ENCODE measurements at regions not wholly inside any gene's neighbourhood (a gene's known extent, or its start where the extent isn't known, plus 50 kb on each side); places are given as distances from the start of the nearest gene placed in this dataset.

GRCh38 chr6:71130277-71130676 is 158.3 kb upstream of the OGFRL1 start:
- ATAC-seq = no peak
- TF ChIP-seq CTCF (IDR thresholded peaks at IDR 0.05) (no peak), POLR2A (IDR thresholded peaks at IDR 0.05) (no peak)
- DNase-seq = no peak
- Histone ChIP-seq H3K27me3 (no peaks in the 10 kb centered on the region), H3K4me3 (no peak overlapping the region), H3K4me1 (no peaks in the 10 kb centered on the region), H3K9me3 (no peaks in the 10 kb centered on the region), H3K27ac (no peak overlapping the region), H3K36me3 (replicated peaks in 1 of 2; ENCODE audit: insufficient read depth in 1 of 2, low read depth in 2 of 2) (no peaks in the 10 kb centered on the region)
- WGBS, 2 donors = 96 to 100% methylated on average over 1 of the region's 1 CpG
- intact Hi-C loops (cut with DNase I) = no loop called here

DNA sequence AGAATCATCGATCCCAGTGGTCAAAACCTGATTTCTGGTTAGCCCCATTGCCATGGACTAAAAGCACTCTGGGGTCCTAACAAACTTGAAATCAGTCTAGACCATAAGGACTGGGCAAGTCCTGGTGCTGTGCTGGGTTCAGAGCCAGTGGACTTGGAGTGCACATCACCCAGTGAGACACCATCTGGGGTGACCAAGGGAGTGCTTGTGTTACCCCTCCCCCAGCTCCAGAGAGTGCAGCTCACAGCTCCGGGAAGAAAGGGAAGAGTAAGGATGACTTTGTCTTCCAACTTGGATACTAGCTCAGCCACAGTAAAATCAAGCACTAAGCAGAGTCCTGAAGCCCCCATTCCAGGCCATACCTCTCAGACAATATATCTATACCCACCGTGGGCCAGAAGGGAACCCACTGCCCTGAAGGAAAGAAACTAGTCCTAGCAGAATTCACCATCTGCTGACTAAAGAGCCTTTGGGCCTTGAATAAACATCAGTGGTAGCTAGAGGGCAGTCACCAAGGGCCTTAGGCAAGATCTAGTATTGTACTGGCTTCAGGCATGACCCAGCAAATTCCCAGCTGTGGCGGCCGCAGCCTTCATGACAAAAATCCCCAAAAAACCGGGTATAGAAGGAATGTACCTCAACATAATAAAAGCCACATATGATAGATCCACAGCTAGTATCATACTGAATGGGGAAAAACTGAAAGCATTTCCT is 153.5 kb upstream of the OGFRL1 start:
- Histone ChIP-seq H3K27ac (no peak overlapping the region), H3K4me1 (no peaks in the 10 kb centered on the region), H3K36me3 (replicated peaks in 1 of 2; ENCODE audit: insufficient read depth in 1 of 2, low read depth in 2 of 2) (no peaks in the 10 kb centered on the region), H3K4me3 (no peak overlapping the region), H3K27me3 (no peaks in the 10 kb centered on the region), H3K9me3 (no peaks in the 10 kb centered on the region)
- ATAC-seq (no peak), DNase-seq (no peak)
- 65 to 69% methylated on average over 6 of the region's 6 CpGs for whole genome bisulfite sequencing, 2 donors
- no peak for TF ChIP-seq POLR2A (IDR thresholded peaks at IDR 0.05)
- TF ChIP-seq CTCF (IDR thresholded peaks at IDR 0.05) = no peak
- intact Hi-C loops (cut with DNase I) = no loop called here

DNA sequence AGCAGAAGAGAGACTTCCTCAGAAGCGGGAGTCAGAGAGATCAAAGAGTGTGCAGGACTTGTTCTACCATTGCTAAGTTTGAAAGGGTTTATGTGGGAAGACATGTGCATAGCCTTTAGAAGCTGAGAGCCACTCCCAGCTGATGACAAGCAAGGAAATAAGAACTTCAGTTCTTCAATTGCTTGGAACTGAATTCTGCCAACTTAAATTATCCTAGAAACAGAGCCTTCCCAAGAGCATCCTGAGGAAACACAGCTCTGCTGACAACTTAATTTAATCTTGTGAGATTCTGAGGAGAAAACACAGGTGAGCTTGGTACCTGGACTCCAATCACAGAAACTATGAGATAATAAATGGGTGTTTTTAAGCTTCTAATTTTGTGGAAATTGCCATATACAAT is 150.6 kb upstream of the OGFRL1 start:
- no peak overlapping the region for H3K27ac ChIP-seq
- no peaks in the 10 kb centered on the region for H3K4me1 ChIP-seq
- no peak for DNase-seq
- TF ChIP-seq CTCF (IDR thresholded peaks at IDR 0.05) (no peak), POLR2A (IDR thresholded peaks at IDR 0.05) (no peak)
- H3K9me3 ChIP-seq = no peaks in the 10 kb centered on the region
- no peak for ATAC-seq
- H3K4me3 ChIP-seq = no peak overlapping the region
- no peaks in the 10 kb centered on the region for H3K36me3 ChIP-seq (replicated peaks in 1 of 2; ENCODE audit: insufficient read depth in 1 of 2, low read depth in 2 of 2)
- no peaks in the 10 kb centered on the region for H3K27me3 ChIP-seq
- intact Hi-C loops (cut with DNase I) = no loop called here
- 60 to 72% methylated on average over 1 of the region's 1 CpG for WGBS, 2 donors

DNA sequence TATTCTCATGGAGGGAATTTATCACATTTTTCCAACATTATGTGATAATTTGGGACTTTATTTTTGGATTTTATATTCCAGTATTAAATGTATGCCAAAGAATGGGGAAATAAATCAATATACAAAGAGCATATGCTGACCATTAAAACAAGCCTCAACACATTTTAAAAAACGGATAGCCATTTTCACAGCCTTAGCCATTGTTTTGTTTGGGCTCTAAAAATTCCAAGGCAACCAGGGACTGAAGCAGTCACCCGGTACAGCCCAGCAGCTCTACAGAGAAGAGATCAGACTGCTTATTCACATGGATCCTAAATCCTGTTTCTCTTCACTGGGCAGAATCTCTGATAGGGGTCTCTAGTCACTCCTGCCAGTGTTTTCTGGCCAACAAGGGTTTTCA is 150.2 kb upstream of the OGFRL1 start:
- 29 to 43% methylated on average over 2 of the region's 2 CpGs for WGBS, 2 donors
- no peak overlapping the region for H3K27ac ChIP-seq
- H3K9me3 ChIP-seq = no peaks in the 10 kb centered on the region
- H3K36me3 ChIP-seq (replicated peaks in 1 of 2; ENCODE audit: insufficient read depth in 1 of 2, low read depth in 2 of 2) = no peaks in the 10 kb centered on the region
- no peak overlapping the region for H3K4me3 ChIP-seq
- H3K27me3 ChIP-seq = no peaks in the 10 kb centered on the region
- TF ChIP-seq POLR2A (IDR thresholded peaks at IDR 0.05) = no peak
- TF ChIP-seq CTCF (IDR thresholded peaks at IDR 0.05) = no peak
- no peak for ATAC-seq
- no peak for DNase-seq
- no peaks in the 10 kb centered on the region for H3K4me1 ChIP-seq
- intact Hi-C loops (cut with DNase I) = no loop called here

DNA sequence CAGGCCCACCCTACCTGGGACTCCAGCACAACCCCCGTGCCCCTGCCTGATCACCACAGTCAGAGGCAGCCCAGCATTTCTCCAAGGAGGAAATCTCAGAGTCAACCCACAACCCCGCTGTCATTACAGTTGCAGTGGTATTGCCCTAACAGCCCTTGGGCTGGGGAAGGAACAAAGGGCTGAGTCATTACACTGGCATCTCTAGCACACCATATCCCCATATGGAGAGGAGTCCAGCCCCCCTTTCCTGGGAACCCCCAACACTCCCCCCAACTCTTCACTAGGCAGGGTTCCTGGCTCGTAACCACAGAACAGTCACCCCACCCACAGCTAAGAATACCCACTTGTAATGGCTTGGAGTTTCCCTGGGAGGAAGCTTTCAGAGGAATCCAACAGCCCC is 149.4 kb upstream of the OGFRL1 start:
- DNase-seq (no peak), ATAC-seq (no peak)
- 64 to 71% methylated on average over 3 of the region's 3 CpGs for WGBS, 2 donors
- intact Hi-C loops (cut with DNase I) = no loop called here
- H3K9me3 ChIP-seq = no peaks in the 10 kb centered on the region
- H3K27me3 ChIP-seq = no peaks in the 10 kb centered on the region
- no peak overlapping the region for H3K4me3 ChIP-seq
- no peak overlapping the region for H3K27ac ChIP-seq
- TF ChIP-seq POLR2A (IDR thresholded peaks at IDR 0.05) = no peak
- no peak for TF ChIP-seq CTCF (IDR thresholded peaks at IDR 0.05)
- H3K4me1 ChIP-seq = no peaks in the 10 kb centered on the region
- H3K36me3 ChIP-seq (replicated peaks in 1 of 2; ENCODE audit: insufficient read depth in 1 of 2, low read depth in 2 of 2) = no peaks in the 10 kb centered on the region

Data from body of pancreas (tissue), 4 donors.